Effector memory CD8-positive, alpha-beta T cell (primary cell): ENCODE measurements at regions not wholly inside any gene's neighbourhood (a gene's known extent, or its start where the extent isn't known, plus 50 kb on each side); places are given as distances from the start of the nearest gene placed in this dataset.
A peak's percentile ranks its signal among the peaks of the same experiment; 100 is the strongest.

ENCODE experiments used
- ATAC-seq: fragments of 150-1000 bp; cut with Tn5 transposase; replicated peaks from 2 replicates; pipeline ENCODE4 v1.10.0; 2021; ENCODE audit warnings: mild to moderate bottlenecking, moderate library complexity
- DNase-seq, 3 experiments: peaks; one replicate each; pipeline ENCODE4 v3.0.0; 2021
- H3K27ac Mint-ChIP-seq, 2 donors: one replicate each; pipeline ENCODE4 v1.8.0; 2022; ENCODE audit warnings: mild to moderate bottlenecking in 2 of 2, mixed read lengths in 2 of 2, moderate library complexity in 2 of 2
- H3K27me3 Mint-ChIP-seq, 2 donors: one replicate each; pipeline ENCODE4 v1.8.0; 2022; ENCODE audit warnings: mixed read lengths in 2 of 2
- H3K36me3 Mint-ChIP-seq: one replicate; pipeline ENCODE4 v1.8.0; 2022; ENCODE audit warnings: mild to moderate bottlenecking, moderate library complexity, mixed read lengths; ENCODE audit not compliant: insufficient read depth
- H3K4me1 Mint-ChIP-seq, 2 donors: one replicate each; pipeline ENCODE4 v1.8.0; 2022; ENCODE audit warnings: low read depth in 2 of 2, mixed read lengths in 2 of 2
- H3K4me3 Mint-ChIP-seq, 2 donors: one replicate each; pipeline ENCODE4 v1.8.0; 2022; ENCODE audit warnings: mild to moderate bottlenecking in 2 of 2, mixed read lengths in 2 of 2, moderate library complexity in 2 of 2
- H3K9me3 Mint-ChIP-seq, 2 donors: one replicate each; pipeline ENCODE4 v1.8.0; 2022; ENCODE audit warnings: mixed read lengths in 2 of 2

GRCh38 chr1:219433001-219433400, 179.9 kb downstream of the ZC3H11B start:
- no peak for ATAC-seq
- H3K9me3 Mint-ChIP-seq: no peaks in the 10 kb centered on the region
- no peaks in the 10 kb centered on the region for H3K36me3 Mint-ChIP-seq
- H3K27ac Mint-ChIP-seq: no peak overlapping the region
- H3K4me1 Mint-ChIP-seq: no peaks in the 10 kb centered on the region
- H3K4me3 Mint-ChIP-seq: no peak overlapping the region
- DNase-seq: no peak
- H3K27me3 Mint-ChIP-seq: peaks cover 0 to 20% of the 10 kb centered on the region in 2 donors

DNA sequence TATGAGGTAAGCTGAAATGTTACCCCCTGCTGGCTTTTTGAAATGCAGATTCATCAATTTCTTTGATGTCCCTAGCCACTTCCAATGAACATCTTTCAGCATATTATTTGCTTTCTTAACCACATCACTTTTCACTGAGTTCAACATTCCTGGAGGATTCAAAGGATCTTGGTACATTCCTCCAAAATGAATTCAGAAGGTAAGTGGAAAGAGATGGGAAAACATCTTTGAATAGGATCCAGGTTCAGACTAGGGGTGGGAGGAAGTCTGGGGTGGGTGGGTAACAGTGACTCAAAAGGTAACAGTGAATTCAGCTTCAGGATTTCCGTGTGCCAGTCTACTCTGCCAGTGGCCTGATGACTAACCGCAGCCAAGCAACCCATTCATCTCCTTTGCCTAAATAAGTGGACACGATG, 180.7 kb downstream of the ZC3H11B start:
- DNase-seq (no peak), ATAC-seq (no peak)
- H3K36me3 Mint-ChIP-seq: no peaks in the 10 kb centered on the region

DNA sequence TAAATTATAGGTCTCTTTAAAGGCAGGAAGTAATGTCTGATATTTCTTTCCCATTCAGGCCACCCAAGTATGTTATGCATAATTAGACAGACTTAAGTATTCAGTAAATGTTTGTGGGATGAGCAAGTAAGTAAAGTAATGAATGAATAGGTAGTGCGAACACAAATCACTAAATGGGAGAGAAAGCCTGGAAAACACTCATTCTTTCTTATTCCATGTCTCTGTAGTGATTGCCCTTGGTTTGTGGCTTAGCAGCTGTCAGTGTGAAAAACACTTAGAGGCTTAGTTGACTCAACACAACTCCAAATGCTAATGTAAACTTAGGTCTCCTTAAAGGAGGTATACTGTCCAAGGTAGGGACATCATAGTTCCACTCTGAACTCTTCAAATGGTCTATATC, 182.5 kb downstream of the ZC3H11B start:
- Mint-ChIP-seq H3K4me1 (no peaks in the 10 kb centered on the region), H3K9me3 (no peaks in the 10 kb centered on the region), H3K36me3 (no peaks in the 10 kb centered on the region), H3K4me3 (no peak overlapping the region), H3K27ac (no peak overlapping the region), H3K27me3 (peaks cover 0 to 20% of the 10 kb centered on the region in 2 donors)
- ATAC-seq: no peak
- DNase-seq: no peak

More for the DNA sequence above, 180.7 kb downstream of the ZC3H11B start:
- Mint-ChIP-seq H3K27me3 (peaks cover 0 to 20% of the 10 kb centered on the region in 2 donors), H3K4me1 (no peaks in the 10 kb centered on the region), H3K27ac (no peak overlapping the region), H3K4me3 (no peak overlapping the region), H3K9me3 (no peaks in the 10 kb centered on the region)

- no peaks in the 10 kb centered on the region for H3K4me1 Mint-ChIP-seq
- no peaks in the 10 kb centered on the region for H3K36me3 Mint-ChIP-seq
- no peaks in the 10 kb centered on the region for H3K9me3 Mint-ChIP-seq
- H3K27ac Mint-ChIP-seq: no peak overlapping the region
- ATAC-seq (no peak), DNase-seq (no peak)
- H3K4me3 Mint-ChIP-seq: no peak overlapping the region
- peaks cover 0 to 20% of the 10 kb centered on the region in 2 donors for H3K27me3 Mint-ChIP-seq
These were observed 184.3 kb downstream of the ZC3H11B start for GRCh38 chr1:219428651-219429050.

DNA sequence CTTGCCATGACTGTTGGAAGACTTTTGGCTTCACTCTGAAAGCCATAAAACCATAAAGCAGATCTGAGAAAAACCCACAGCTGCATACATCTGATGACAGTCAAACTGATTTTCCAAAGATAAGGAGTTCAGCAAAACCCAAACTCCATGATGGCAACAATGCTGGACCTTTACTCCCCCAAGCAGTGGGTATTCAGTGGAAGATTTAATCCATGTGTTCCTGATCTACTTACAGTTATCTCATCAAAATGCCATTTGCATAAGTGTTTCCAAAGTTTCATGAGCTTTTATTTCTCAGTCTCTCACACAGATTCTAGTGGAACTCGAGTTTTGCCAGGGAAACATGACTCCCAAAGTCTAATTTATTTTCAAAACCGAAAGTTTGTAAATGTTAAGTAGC, 184.9 kb downstream of the ZC3H11B start:
- Mint-ChIP-seq H3K4me1 (no peaks in the 10 kb centered on the region), H3K4me3 (no peak overlapping the region), H3K27me3 (peaks cover 0 to 20% of the 10 kb centered on the region in 2 donors), H3K27ac (no peak overlapping the region), H3K9me3 (no peaks in the 10 kb centered on the region), H3K36me3 (no peaks in the 10 kb centered on the region)
- DNase-seq (no peak), ATAC-seq (no peak)

DNA sequence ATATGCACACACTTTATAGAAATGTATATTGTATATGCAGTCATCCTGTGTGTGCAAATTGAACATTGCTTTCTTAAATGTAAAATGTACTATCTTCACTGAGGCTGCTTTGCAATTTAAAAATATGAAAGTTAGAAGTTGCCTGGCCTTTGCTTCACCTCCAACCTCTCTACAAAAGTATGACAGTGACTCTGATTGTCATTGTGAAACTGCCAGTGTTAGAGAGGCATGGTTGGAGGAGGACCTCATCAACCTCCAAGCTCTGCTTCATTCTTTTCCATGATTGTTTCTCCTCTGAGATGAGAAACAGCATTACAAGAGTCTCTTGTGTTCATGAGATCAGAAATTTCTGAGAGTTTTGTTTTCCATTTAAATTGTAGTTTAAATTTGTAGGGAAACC, 185.5 kb downstream of the ZC3H11B start:
- H3K4me1 Mint-ChIP-seq: no peaks in the 10 kb centered on the region
- peaks cover 0 to 20% of the 10 kb centered on the region in 2 donors for H3K27me3 Mint-ChIP-seq
- no peak overlapping the region for H3K27ac Mint-ChIP-seq
- ATAC-seq (no peak), DNase-seq (no peak)
- no peaks in the 10 kb centered on the region for H3K9me3 Mint-ChIP-seq
- no peak overlapping the region for H3K4me3 Mint-ChIP-seq
- no peaks in the 10 kb centered on the region for H3K36me3 Mint-ChIP-seq

GRCh38 chr1:219422811-219423598, 189.9 kb downstream of the ZC3H11B start:
- no peak for ATAC-seq
- Mint-ChIP-seq H3K9me3 (no peaks in the 10 kb centered on the region), H3K27me3 (peaks cover 0 to 6% of the 10 kb centered on the region in 2 donors), H3K4me3 (no peak overlapping the region), H3K27ac (no peak overlapping the region), H3K4me1 (no peaks in the 10 kb centered on the region), H3K36me3 (no peaks in the 10 kb centered on the region)
- no peak for DNase-seq

- DNase-seq (no peak), ATAC-seq (no peak)
- Mint-ChIP-seq H3K27ac (no peak overlapping the region), H3K4me3 (no peak overlapping the region), H3K4me1 (no peaks in the 10 kb centered on the region), H3K36me3 (no peaks in the 10 kb centered on the region), H3K9me3 (no peaks in the 10 kb centered on the region), H3K27me3 (peaks cover 0 to 6% of the 10 kb centered on the region in 2 donors)
These were observed 192.0 kb downstream of the ZC3H11B start for GRCh38 chr1:219420913-219421312.

DNA sequence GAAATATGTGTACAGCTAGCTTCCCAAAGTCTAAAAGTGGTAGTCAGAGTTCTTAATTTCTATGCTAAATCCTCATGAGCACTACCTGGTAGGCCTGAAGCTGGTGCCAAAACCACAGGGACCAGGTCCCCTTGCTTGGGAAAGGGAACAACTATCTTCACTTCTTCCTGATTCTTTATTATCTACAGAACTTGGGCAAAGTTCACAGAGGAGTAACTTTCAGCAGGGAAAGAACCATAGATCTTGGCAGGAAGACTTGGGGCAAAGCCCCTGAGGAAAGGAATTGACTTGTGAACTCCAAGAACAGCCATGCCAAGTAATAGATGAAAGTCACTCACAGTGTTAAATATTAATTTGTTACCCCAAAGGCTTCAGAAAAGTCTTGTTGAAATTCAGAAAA, 193.0 kb downstream of the ZC3H11B start:
- H3K27ac Mint-ChIP-seq: no peak overlapping the region
- no peaks in the 10 kb centered on the region for H3K36me3 Mint-ChIP-seq
- no peak overlapping the region for H3K4me3 Mint-ChIP-seq
- H3K9me3 Mint-ChIP-seq: no peaks in the 10 kb centered on the region
- H3K4me1 Mint-ChIP-seq: no peaks in the 10 kb centered on the region
- ATAC-seq: no peak
- H3K27me3 Mint-ChIP-seq: peaks cover 0 to 6% of the 10 kb centered on the region in 2 donors
- no peak for DNase-seq

- Mint-ChIP-seq H3K27ac (no peak overlapping the region), H3K4me3 (no peak overlapping the region), H3K9me3 (no peaks in the 10 kb centered on the region), H3K4me1 (no peaks in the 10 kb centered on the region), H3K27me3 (peaks cover 0 to 6% of the 10 kb centered on the region in 2 donors), H3K36me3 (no peaks in the 10 kb centered on the region)
- ATAC-seq (no peak), DNase-seq (no peak)
These were observed 193.8 kb downstream of the ZC3H11B start for GRCh38 chr1:219419065-219419464.

GRCh38 chr1:219417610-219418009, 195.3 kb downstream of the ZC3H11B start:
- Mint-ChIP-seq H3K27me3 (peaks cover 0 to 6% of the 10 kb centered on the region in 2 donors), H3K4me3 (no peak overlapping the region), H3K27ac (no peak overlapping the region), H3K36me3 (no peaks in the 10 kb centered on the region), H3K4me1 (no peaks in the 10 kb centered on the region), H3K9me3 (no peaks in the 10 kb centered on the region)
- ATAC-seq (no peak), DNase-seq (no peak)

DNA sequence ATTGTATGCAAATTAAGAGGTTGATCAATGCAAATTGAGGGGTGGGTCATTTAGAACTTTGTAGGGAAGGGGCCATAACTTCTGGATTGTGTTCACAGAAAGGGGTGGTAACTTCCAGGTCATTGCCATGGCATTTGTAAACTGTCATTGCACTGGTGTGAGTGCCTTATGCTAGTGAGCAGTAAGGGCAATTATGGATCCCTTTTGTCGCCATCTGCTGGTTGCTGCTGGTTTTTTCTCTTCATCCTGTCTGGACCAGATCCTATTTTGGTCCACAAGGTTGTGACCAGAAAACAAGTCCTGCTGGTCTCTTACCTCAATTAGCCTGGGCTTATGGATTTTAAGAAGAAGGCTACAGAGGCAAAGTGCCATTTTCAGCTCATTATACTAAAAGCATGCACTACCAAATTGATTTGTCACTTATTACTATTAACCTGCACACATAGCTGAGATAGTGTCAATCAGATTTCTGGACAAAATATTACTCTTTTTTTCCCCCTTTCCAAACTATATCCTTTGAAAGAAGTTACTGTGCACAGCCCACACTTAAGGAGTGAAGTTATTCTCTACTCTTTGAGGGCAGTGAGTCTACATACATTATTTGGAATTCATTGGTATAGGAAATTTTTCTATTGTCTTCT, 196.2 kb downstream of the ZC3H11B start:
- Mint-ChIP-seq H3K4me3 (no peak overlapping the region), H3K4me1 (no peaks in the 10 kb centered on the region), H3K36me3 (no peaks in the 10 kb centered on the region), H3K27ac (no peak overlapping the region), H3K27me3 (peaks cover 0 to 5% of the 10 kb centered on the region in 2 donors), H3K9me3 (no peaks in the 10 kb centered on the region)
- DNase-seq (peak; percentile 23 to 48 (median 33)), ATAC-seq (peak; percentile 43)

DNA sequence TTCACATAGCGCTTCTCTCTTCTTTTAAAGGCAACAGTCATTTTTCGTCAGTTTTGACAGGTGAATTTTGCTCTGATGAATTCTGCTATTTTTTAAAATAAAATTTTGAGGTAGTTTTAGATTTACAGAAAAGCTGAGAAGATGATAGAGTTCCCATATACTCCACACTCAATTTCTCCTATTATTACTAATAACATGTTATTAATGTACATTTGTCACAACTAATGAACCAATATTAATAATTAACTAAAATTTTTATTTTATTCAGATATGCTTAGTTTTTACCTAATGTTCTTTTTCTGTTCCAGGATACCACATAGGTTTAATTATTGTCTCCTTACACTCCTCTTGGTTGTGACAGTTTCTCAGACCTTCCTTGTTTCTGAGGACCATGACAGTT, 197.0 kb downstream of the ZC3H11B start:
- no peaks in the 10 kb centered on the region for H3K27me3 Mint-ChIP-seq
- no peaks in the 10 kb centered on the region for H3K4me1 Mint-ChIP-seq
- DNase-seq: no peak
- no peaks in the 10 kb centered on the region for H3K9me3 Mint-ChIP-seq
- H3K36me3 Mint-ChIP-seq: no peaks in the 10 kb centered on the region
- no peak for ATAC-seq
- H3K4me3 Mint-ChIP-seq: no peak overlapping the region
- no peak overlapping the region for H3K27ac Mint-ChIP-seq

DNA sequence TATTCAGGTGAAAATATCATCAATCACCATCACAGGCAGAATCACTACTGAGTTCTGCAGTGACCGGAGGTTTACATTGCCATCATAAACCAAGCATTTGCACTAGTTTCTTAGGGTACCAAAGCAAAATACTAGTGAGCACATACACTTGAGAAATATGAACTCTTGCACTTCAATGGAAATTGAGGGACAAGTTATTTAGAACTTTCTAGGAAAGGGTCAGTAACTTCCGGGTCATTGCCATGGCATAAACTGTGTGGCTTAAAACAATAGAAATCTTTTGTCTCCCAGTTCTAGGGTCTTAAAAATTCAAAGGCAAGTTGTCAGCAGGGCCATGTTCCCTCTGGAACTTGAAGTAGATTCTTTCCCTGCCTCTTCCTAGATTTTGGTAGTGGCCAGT, 197.5 kb downstream of the ZC3H11B start:
- Mint-ChIP-seq H3K27me3 (no peaks in the 10 kb centered on the region), H3K4me3 (no peak overlapping the region), H3K27ac (no peak overlapping the region), H3K36me3 (no peaks in the 10 kb centered on the region), H3K4me1 (no peaks in the 10 kb centered on the region), H3K9me3 (no peaks in the 10 kb centered on the region)
- ATAC-seq (no peak), DNase-seq (no peak)
